ENCODE measurements at regions not wholly inside any gene's neighbourhood (a gene's known extent, or its start where the extent isn't known, plus 50 kb on each side); places are given as distances from the start of the nearest gene placed in this dataset.

DNA sequence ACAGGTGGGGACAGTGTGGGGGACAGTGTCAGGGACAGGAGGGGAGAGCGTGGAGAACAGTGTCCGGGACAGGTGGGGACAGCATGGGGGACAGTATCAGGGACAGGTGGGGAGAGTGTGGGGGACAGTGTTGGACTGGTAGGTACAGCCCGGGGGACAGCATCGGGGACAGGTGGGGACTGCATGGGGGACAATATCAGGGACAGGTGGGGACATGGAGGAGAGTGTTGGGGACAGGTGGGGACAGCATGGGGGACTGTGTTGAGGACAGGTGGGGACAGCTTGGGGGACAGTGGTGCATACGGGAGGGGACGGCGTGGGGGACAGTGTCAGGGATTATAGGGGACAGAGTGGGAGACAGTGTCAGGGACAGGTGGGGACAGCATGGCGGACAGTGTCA is 212.3 kb downstream of the TMEM121 start:
- TF ChIP-seq, protein P1, sequence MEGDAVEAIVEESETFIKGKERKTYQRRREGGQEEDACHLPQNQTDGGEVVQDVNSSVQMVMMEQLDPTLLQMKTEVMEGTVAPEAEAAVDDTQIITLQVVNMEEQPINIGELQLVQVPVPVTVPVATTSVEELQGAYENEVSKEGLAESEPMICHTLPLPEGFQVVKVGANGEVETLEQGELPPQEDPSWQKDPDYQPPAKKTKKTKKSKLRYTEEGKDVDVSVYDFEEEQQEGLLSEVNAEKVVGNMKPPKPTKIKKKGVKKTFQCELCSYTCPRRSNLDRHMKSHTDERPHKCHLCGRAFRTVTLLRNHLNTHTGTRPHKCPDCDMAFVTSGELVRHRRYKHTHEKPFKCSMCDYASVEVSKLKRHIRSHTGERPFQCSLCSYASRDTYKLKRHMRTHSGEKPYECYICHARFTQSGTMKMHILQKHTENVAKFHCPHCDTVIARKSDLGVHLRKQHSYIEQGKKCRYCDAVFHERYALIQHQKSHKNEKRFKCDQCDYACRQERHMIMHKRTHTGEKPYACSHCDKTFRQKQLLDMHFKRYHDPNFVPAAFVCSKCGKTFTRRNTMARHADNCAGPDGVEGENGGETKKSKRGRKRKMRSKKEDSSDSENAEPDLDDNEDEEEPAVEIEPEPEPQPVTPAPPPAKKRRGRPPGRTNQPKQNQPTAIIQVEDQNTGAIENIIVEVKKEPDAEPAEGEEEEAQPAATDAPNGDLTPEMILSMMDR (IDR thresholded peaks at IDR 0.05), result no peak
- TF ChIP-seq POLR2AphosphoS5 (IDR thresholded peaks at IDR 0.05), result no peak
